Lower lobe of right lung (tissue), 2 donors: ENCODE measurements at regions not wholly inside any gene's neighbourhood (a gene's known extent, or its start where the extent isn't known, plus 50 kb on each side); places are given as distances from the start of the nearest gene placed in this dataset.

Experiments used
- ATAC-seq, 2 donors: fragments of 200-7000 bp; cut with Tn5 transposase; one replicate each; pipeline ENCODE4 v1.9.1; 2020 to 2022; ENCODE audit warnings: mild to moderate bottlenecking in 2 of 2, moderate library complexity in 2 of 2
- DNase-seq: peaks from one replicate; pipeline ENCODE4 v3.0.0-alpha.2; 2020
- H3K27ac ChIP-seq: fragments of 200-600 bp; one replicate; pipeline ENCODE4 v1.8.0; 2022
- H3K27me3 ChIP-seq: fragments of 200-600 bp; one replicate; pipeline ENCODE4 v1.8.0; 2022; ENCODE audit warnings: low read depth
- H3K36me3 ChIP-seq: fragments of 200-600 bp; one replicate; pipeline ENCODE4 v1.8.0; 2022; ENCODE audit warnings: mild to moderate bottlenecking
- H3K4me1 ChIP-seq: fragments of 200-600 bp; one replicate; pipeline ENCODE4 v1.8.0; 2022
- H3K4me3 ChIP-seq: fragments of 200-600 bp; one replicate; pipeline ENCODE4 v1.8.0; 2022; ENCODE audit warnings: mild to moderate bottlenecking
- H3K9me3 ChIP-seq: fragments of 200-600 bp; one replicate; pipeline ENCODE4 v1.8.0; 2022
- intact Hi-C: fragments of 100-400 bp; cut with DNase I; formaldehyde crosslinking; loops from one replicate; pipeline ENCODE4 v1.11.0; 2022
- TF ChIP-seq, protein P1 (sequence below): fragments of 200-600 bp; IDR thresholded peaks from one replicate; pipeline ENCODE4 v1.8.0; 2022; ENCODE audit warnings: antibody characterized with exemption, mild to moderate bottlenecking
- donor health status: DM: no; HTN: yes; CAD: no; lungs with severe emphysema.

DNA sequence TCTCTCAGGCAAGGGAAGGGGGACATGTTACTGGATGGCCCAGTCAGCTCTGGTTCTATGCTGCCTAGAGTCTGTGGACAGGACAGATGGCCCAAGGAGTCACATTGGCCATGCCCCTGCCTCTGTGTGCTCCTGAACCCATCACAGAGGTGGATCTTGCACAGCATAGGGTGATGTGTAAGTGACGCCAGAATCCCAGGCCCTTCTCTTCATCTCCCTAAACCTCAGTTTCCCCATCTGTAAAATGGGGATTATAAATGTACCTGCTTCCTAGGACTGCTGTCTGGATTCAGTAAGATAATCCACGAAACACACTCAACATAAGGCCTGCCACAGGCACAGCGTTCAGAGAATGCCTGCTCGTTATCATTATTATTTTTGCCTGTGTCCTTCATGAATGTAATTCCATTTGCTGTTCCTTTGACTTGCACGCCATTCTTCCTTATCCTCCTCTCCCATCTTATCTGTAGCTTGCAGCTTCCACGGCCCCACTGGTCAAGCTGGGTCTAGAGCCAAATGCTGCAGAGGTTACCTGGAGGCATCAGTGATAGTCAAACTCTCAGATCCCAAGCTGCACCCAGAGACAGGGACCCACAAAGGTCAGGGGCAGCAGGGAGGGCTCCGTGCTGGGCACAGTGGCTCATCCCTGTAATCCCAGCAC, 207.0 kb downstream of the MN1 start:
- Histone ChIP-seq H3K36me3 (no peaks in the 10 kb centered on the region), H3K9me3 (no peaks in the 10 kb centered on the region), H3K27ac (no peak overlapping the region), H3K4me3 (no peak overlapping the region), H3K27me3 (no peaks in the 10 kb centered on the region), H3K4me1 (no peaks in the 10 kb centered on the region)
- ATAC-seq = no peak
- TF ChIP-seq, protein P1, sequence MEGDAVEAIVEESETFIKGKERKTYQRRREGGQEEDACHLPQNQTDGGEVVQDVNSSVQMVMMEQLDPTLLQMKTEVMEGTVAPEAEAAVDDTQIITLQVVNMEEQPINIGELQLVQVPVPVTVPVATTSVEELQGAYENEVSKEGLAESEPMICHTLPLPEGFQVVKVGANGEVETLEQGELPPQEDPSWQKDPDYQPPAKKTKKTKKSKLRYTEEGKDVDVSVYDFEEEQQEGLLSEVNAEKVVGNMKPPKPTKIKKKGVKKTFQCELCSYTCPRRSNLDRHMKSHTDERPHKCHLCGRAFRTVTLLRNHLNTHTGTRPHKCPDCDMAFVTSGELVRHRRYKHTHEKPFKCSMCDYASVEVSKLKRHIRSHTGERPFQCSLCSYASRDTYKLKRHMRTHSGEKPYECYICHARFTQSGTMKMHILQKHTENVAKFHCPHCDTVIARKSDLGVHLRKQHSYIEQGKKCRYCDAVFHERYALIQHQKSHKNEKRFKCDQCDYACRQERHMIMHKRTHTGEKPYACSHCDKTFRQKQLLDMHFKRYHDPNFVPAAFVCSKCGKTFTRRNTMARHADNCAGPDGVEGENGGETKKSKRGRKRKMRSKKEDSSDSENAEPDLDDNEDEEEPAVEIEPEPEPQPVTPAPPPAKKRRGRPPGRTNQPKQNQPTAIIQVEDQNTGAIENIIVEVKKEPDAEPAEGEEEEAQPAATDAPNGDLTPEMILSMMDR = no peak
- intact Hi-C loops = no loop called here
- DNase-seq = no peak

DNA sequence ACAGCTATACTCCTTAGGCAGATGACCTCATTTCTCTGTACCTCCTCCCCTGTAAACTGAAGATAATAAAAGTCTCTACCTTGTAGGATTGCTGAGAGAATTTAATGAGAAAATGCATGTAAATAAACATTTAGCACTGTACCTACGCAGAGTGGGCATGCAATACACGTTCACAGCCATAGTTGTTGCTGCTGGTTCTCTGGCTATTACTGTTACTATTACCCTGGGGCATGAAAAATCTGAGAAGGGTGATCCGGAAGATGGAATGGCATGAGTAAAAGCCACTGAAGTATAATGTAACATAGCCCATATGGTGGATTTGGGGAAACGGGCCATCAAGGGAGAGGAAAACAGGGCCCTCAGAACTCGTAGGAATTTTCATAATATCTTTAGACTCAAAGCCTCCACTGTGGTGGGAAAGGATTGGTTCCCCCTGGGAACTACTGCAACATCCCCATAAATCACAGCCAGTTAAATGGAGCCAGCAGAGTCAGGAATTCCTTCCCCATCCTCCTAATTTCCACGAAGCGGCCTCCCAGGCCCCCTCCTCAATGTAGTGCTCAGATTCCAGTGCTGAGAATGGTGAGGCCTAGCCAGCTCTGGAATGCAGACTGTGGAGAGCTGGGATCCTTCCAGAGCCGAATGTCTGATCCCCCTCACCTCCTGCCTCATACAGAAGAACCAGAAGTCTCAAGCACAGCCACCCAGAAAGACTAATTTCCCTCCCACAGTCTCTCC, 205.3 kb downstream of the MN1 start:
- no peak overlapping the region for H3K4me3 ChIP-seq
- TF ChIP-seq, protein P1 = no peak
- no peaks in the 10 kb centered on the region for H3K9me3 ChIP-seq
- no peaks in the 10 kb centered on the region for H3K4me1 ChIP-seq
- intact Hi-C loops = no loop called here
- no peak overlapping the region for H3K27ac ChIP-seq
- H3K27me3 ChIP-seq = no peaks in the 10 kb centered on the region
- no peak for DNase-seq
- H3K36me3 ChIP-seq = no peaks in the 10 kb centered on the region
- ATAC-seq = no peak

DNA sequence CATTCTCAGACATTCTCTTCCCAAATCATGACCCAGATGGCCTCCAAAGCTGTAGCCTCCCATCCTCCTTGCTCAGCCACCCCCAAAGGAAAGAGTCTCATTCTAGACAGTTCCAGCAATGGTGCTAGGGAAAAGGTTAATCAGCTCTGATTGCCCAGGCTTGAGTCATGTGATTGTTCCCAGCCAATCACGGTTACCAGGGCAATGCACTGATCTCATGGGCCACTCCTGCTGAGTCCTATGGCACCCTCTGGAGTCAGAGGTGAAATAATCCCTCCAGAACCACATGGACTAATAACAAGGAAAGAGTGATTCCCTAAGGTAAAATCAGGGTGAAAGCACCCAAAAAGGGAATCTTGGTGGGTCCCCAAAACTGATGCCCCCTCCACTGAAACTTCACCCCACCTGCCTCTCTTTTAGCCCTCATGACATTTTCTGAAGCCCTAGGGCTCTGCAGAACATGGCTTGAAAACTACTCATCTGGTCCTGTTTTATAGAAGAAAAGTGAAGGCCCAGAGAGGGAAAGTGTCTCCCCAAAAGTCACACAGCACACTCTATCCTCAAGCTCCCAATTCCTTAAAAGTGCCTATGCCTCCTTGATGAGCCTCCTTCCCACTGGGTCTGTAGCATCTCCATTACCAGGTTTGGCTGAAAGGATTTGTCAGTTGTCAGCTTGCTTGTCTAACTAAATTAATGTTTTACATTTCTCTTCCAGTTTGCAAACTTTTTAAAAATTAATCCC, 203.7 kb downstream of the MN1 start:
- Histone ChIP-seq H3K4me3 (no peak overlapping the region), H3K4me1 (no peaks in the 10 kb centered on the region), H3K36me3 (no peaks in the 10 kb centered on the region), H3K27ac (no peak overlapping the region), H3K9me3 (no peaks in the 10 kb centered on the region), H3K27me3 (no peaks in the 10 kb centered on the region)
- intact Hi-C loops = no loop called here
- DNase-seq (no peak), ATAC-seq (no peak)
- TF ChIP-seq, protein P1 = no peak

DNA sequence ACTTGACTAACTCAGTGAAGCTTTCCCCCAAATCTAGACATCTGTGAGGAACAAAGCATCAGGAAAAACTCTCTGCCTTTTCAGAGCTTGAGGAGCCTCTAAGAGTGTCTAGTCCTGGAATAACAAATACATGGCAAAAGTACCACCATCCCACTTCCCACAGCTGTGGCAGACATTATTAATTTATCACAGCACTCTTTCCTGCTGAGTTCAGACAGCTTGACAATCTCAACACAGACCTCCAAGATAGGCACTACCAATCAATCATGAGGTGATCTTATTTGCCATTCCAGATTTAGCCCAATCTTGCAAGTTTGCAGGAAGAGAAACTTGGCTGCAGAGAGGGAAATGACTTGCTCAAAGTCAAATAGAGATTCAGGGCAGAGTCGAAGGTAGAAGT, 202.8 kb downstream of the MN1 start:
- TF ChIP-seq, protein P1 = no peak
- no peak overlapping the region for H3K27ac ChIP-seq
- no peaks in the 10 kb centered on the region for H3K9me3 ChIP-seq
- H3K4me3 ChIP-seq = no peak overlapping the region
- no peaks in the 10 kb centered on the region for H3K4me1 ChIP-seq
- no peak for DNase-seq
- H3K27me3 ChIP-seq = no peaks in the 10 kb centered on the region
- H3K36me3 ChIP-seq = no peaks in the 10 kb centered on the region
- ATAC-seq = no peak
- intact Hi-C loops = no loop called here

DNA sequence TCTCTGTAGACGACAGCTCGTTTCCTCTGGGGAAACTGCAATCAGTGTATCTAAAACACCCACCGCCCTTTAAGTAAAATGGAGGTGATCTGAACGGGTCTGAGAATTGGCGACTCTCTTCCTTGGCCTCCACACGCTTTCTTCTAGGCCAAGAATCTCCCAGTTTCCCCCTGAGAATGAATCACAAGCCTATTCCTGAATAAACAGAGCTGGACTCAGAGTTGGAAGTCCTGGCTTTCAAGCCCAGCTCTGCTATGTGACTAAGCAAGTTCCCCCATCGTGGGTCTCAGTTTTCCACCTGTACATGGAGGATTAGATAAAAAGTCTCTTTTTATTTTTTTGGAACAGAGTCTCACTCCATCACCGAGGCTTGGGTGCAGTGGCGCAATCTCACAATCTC, 200.4 kb downstream of the MN1 start:
- intact Hi-C loops = no loop called here

More for the DNA sequence above, 200.4 kb downstream of the MN1 start:
- ATAC-seq = no peak
- Histone ChIP-seq H3K9me3 (no peaks in the 10 kb centered on the region), H3K4me3 (no peak overlapping the region), H3K27me3 (no peaks in the 10 kb centered on the region), H3K27ac (no peak overlapping the region), H3K36me3 (no peaks in the 10 kb centered on the region), H3K4me1 (no peaks in the 10 kb centered on the region)
- TF ChIP-seq, protein P1 = no peak
- no peak for DNase-seq
